Retinal pigment epithelial cell (primary cell): ENCODE measurements at regions not wholly inside any gene's neighbourhood (a gene's known extent, or its start where the extent isn't known, plus 50 kb on each side); places are given as distances from the start of the nearest gene placed in this dataset.

Experiments
- DNase-seq: peaks from one replicate; pipeline ENCODE4 v3.0.0-alpha.2; 2010; ENCODE audit warnings: low read depth
- H3K4me3 ChIP-seq: 2 replicates; pipeline ENCODE4 v1.5.1; 2011; ENCODE audit warnings: mild to moderate bottlenecking, low read length, control low read depth, moderate library complexity
- CTCF ChIP-seq: conservative IDR thresholded peaks from 2 replicates; pipeline ENCODE4 v1.5.1; 2011; ENCODE audit warnings: low read depth, low read length, control low read depth, inconsistent platforms

- H3K4me3 ChIP-seq = no peak overlapping the region
- no peak for DNase-seq
- no peak for TF ChIP-seq CTCF
These were observed 512.2 kb upstream of the TCF4 start for GRCh38 chr18:56100090-56100722.

- H3K4me3 ChIP-seq = no peak overlapping the region
- DNase-seq = no peak
- no peak for TF ChIP-seq CTCF
These were observed 509.6 kb upstream of the TCF4 start for GRCh38 chr18:56097621-56098020.

- no peak for TF ChIP-seq CTCF
- no peak for DNase-seq
These were observed 508.9 kb upstream of the TCF4 start for GRCh38 chr18:56096861-56097260.

GRCh38 chr18:56089612-56090258, 501.7 kb upstream of the TCF4 start:
- TF ChIP-seq CTCF = no peak
- DNase-seq = no peak
- H3K4me3 ChIP-seq = no peak overlapping the region

More at GRCh38 chr18:56096861-56097260, 508.9 kb upstream of the TCF4 start:
- no peak overlapping the region for H3K4me3 ChIP-seq

GRCh38 chr18:56086786-56087185, 498.8 kb upstream of the TCF4 start:
- TF ChIP-seq CTCF = no peak
- H3K4me3 ChIP-seq = no peak overlapping the region
- no peak for DNase-seq

GRCh38 chr18:56086176-56086575, 498.2 kb upstream of the TCF4 start:
- TF ChIP-seq CTCF = no peak
- DNase-seq = no peak
- H3K4me3 ChIP-seq = no peak overlapping the region

GRCh38 chr18:56085551-56085950, 497.6 kb upstream of the TCF4 start:
- TF ChIP-seq CTCF = no peak
- no peak overlapping the region for H3K4me3 ChIP-seq
- no peak for DNase-seq
